ENCODE measurements at regions not wholly inside any gene's neighbourhood (a gene's known extent, or its start where the extent isn't known, plus 50 kb on each side); places are given as distances from the start of the nearest gene placed in this dataset.
"Not testable (repeated sequence)": the region's sequence is repeated elsewhere in the genome, so short reads cannot be mapped to it uniquely, and the experiment has no call there.

- H3K4me1 Mint-ChIP-seq = no peaks in the 10 kb centered on the region
- ATAC-seq (replicated peaks) (no peak), DNase-seq (no peak)
- no peaks in the 10 kb centered on the region for H3K9me3 Mint-ChIP-seq
- H3K27me3 Mint-ChIP-seq = no peaks in the 10 kb centered on the region
- H3K36me3 Mint-ChIP-seq = no peaks in the 10 kb centered on the region
- H3K27ac Mint-ChIP-seq = no peak overlapping the region
- no peak overlapping the region for H3K4me3 Mint-ChIP-seq
Observed at GRCh38 chr13:110010404-110011138, 224.2 kb upstream of the IRS2 start.

DNA sequence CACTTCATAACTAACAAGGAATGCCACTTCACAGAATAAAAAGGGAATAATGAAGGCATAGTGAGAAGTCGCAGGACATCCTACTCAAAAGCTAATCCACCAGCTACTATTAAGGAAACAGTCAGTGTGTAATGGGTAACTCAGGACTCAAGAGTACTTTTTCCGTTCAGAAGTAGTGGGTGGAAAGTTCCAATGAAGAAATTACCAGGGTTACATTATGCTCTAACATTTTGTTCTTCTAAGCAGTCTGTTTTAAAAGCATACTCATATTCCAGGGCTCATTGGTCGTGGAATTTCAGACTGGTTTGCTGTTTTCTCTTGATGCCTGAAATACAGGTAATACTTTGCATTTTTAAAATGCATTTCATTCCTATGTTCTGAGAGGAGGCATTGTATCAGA, 222.4 kb upstream of the IRS2 start:
- Mint-ChIP-seq H3K9me3 (no peaks in the 10 kb centered on the region), H3K4me1 (no peaks in the 10 kb centered on the region), H3K27me3 (no peaks in the 10 kb centered on the region), H3K4me3 (no peak overlapping the region), H3K36me3 (no peaks in the 10 kb centered on the region), H3K27ac (no peak overlapping the region)
- ATAC-seq (replicated peaks) (no peak), DNase-seq (no peak)

DNA sequence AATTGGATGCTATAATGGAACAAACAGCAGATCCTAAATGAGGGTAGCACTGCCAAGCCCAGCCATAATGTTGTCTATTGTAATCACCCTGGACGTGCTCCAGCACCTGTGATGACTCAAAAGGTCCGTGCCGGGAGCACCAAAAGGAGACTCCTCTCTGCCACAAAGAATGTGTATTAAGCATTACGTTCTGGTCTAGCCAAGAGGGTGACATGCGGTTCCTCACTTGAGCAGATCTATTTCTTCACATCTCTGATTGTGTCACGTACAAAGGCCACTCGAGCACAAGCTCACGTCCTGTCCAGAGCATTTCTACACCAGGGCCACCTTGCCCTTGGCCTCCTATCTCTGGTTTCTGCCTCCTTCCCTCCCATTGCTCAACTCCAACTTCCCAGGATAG, 219.9 kb upstream of the IRS2 start:
- H3K27ac Mint-ChIP-seq = no peak overlapping the region
- H3K4me3 Mint-ChIP-seq = no peak overlapping the region
- no peaks in the 10 kb centered on the region for H3K36me3 Mint-ChIP-seq
- ATAC-seq (replicated peaks) (no peak), DNase-seq (no peak)
- H3K4me1 Mint-ChIP-seq = no peaks in the 10 kb centered on the region
- no peaks in the 10 kb centered on the region for H3K9me3 Mint-ChIP-seq
- H3K27me3 Mint-ChIP-seq = no peaks in the 10 kb centered on the region

- DNase-seq (no peak), ATAC-seq (replicated peaks) (no peak)
- no peaks in the 10 kb centered on the region for H3K9me3 Mint-ChIP-seq
- H3K4me1 Mint-ChIP-seq = no peaks in the 10 kb centered on the region
- no peak overlapping the region for H3K27ac Mint-ChIP-seq
- H3K4me3 Mint-ChIP-seq = no peak overlapping the region
- H3K27me3 Mint-ChIP-seq = no peaks in the 10 kb centered on the region
- no peaks in the 10 kb centered on the region for H3K36me3 Mint-ChIP-seq
Observed at GRCh38 chr13:110005563-110005962, 219.2 kb upstream of the IRS2 start.

- Mint-ChIP-seq H3K27ac (no peak overlapping the region), H3K4me3 (no peak overlapping the region), H3K27me3 (no peaks in the 10 kb centered on the region), H3K36me3 (no peaks in the 10 kb centered on the region), H3K4me1 (no peaks in the 10 kb centered on the region), H3K9me3 (no peaks in the 10 kb centered on the region)
- no peak for ATAC-seq (replicated peaks)
- no peak for DNase-seq
Observed at GRCh38 chr13:110004814-110005213, 218.4 kb upstream of the IRS2 start.

DNA sequence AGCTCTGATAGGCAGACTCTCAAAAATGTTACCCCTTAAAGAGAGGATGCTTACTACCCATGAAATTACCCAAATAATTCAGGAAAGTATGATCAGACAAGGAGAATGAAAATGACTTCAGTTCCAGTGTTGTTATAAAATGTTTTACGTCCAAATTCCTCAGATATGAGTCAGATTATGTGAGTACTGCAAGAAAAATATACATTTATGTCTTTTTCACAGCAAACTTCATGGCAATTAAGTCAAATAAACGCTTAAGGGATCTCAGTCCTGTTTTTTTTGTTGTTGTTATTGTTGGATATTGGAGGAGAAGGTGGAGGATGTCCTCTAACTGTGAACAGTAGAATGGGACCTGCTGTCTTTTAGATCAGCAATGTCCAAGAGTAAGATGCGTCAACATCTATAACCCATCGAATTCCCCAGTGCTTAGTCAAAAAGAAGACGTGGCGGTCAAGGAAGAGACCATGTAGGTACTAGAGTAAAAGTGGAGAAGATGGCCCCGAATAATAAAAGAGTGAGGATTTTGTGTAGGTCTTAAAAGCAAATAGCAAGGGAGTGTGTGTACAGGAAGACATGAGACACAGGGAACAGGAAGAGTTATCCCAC, 215.4 kb upstream of the IRS2 start:
- ATAC-seq (replicated peaks) (no peak), DNase-seq (no peak)
- Mint-ChIP-seq H3K36me3 (no peaks in the 10 kb centered on the region), H3K4me1 (peaks cover 0 to 3% of the 10 kb centered on the region in 2 donors), H3K27ac (no peak overlapping the region), H3K4me3 (no peak overlapping the region), H3K27me3 (no peaks in the 10 kb centered on the region), H3K9me3 (no peaks in the 10 kb centered on the region)

- H3K36me3 Mint-ChIP-seq = no peaks in the 10 kb centered on the region
- no peaks in the 10 kb centered on the region for H3K27me3 Mint-ChIP-seq
- no peak for ATAC-seq (replicated peaks)
- H3K4me3 Mint-ChIP-seq = no peak overlapping the region
- peaks cover 0 to 3% of the 10 kb centered on the region in 2 donors for H3K4me1 Mint-ChIP-seq
- DNase-seq = no peak
- H3K9me3 Mint-ChIP-seq = no peaks in the 10 kb centered on the region
- H3K27ac Mint-ChIP-seq = peak overlapping the region; percentile 2
Observed at GRCh38 chr13:110000534-110001345, 214.4 kb upstream of the IRS2 start.

DNA sequence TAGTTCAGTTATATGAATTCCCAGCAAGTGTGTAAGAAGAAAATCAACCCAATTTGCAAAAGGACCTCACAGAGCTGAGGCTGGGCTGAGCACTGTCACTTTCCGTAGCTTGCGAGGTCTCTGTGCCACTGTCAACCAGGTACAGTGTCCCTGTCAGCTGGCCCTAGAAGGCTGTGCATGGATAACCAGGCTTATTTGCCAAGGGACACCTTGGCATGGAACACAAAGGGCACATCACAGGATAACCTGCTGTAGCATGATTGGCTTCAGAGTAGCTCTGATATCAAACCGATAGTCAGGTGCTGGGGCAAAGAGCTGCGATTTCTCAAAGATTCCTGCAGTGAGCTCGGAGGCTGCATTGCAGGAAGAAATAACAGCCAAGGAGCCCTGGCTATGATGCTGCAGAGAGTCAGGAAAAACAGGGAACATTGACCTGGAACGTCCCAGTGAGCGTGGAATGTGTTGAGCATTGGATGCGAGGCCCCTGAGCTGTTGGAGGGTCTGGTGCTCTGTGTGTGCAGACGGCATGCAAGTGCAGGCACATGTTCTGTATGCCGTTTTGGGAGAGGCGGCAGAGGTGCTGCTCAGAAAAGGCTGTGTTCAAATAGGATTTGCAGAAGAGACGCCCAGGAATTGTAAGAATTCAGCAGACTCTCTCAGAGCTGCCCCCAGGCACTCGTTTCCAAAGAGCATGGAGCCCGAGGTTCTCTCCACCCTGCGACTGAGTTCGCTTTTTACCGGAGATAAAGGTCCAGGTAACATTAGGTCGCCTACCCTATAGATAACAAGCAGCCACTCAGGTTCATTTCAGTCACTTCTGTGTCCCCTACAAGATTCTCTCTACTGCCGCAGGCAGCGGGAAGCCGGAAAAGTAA, 213.5 kb upstream of the IRS2 start:
- Mint-ChIP-seq H3K36me3 (no peaks in the 10 kb centered on the region), H3K4me1 (peaks cover 0 to 3% of the 10 kb centered on the region in 2 donors), H3K27me3 (no peaks in the 10 kb centered on the region), H3K27ac (no peak overlapping the region), H3K9me3 (no peaks in the 10 kb centered on the region), H3K4me3 (no peak overlapping the region)
- DNase-seq (no peak), ATAC-seq (replicated peaks) (no peak)

DNA sequence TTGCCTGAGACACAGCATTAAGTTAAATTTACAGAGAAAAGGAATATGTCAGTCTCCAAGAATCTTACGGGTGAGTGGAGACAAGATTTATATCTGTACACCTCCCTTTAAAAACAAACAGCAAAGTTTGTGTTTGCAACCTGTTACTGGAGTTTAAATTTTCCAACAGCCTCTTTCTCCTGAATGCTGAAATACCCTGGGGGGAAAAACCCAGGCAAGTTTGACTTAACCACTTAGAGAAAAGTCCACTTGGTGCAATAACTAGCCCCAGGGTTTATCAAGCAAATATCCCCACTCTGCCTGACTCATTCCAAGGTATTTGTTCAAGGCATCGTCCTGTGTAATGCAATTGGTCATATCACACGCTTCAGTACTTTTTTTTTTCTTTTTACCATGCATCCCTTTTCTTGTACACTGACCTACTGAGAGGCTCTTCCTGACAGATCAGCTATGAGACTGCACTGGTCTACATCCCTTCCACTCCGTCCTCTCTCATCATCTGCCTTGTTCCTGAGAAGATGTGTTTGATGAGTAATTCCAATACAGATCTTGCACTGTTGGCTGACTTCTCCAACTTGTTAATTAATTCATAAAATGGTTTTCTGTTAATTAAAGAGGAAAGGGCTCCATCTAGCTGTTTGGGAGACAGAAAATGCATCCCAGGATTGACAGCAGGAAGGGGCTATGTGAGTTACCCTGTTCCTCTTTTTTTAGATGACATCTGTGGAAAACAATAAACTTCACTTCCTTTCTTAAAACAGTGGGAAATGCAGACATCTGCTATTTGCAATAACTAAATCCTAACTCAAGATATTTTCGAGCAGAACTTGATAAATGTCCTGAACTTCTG, 212.5 kb upstream of the IRS2 start:
- DNase-seq (no peak), ATAC-seq (replicated peaks) (peak; percentile 29 to 39)
- peaks cover 0 to 3% of the 10 kb centered on the region in 2 donors for H3K4me1 Mint-ChIP-seq
- no peaks in the 10 kb centered on the region for H3K36me3 Mint-ChIP-seq
- H3K4me3 Mint-ChIP-seq = no peak overlapping the region
- H3K9me3 Mint-ChIP-seq = no peaks in the 10 kb centered on the region
- H3K27ac Mint-ChIP-seq = no peak overlapping the region
- no peaks in the 10 kb centered on the region for H3K27me3 Mint-ChIP-seq

- no peaks in the 10 kb centered on the region for H3K27me3 Mint-ChIP-seq
- ATAC-seq (replicated peaks) (no peak), DNase-seq (no peak)
- peaks cover 0 to under 1% of the 10 kb centered on the region in 2 donors for H3K9me3 Mint-ChIP-seq
- no peak overlapping the region for H3K4me3 Mint-ChIP-seq
- H3K4me1 Mint-ChIP-seq = peaks cover 0 to 3% of the 10 kb centered on the region in 2 donors
- H3K27ac Mint-ChIP-seq = no peak overlapping the region
- no peaks in the 10 kb centered on the region for H3K36me3 Mint-ChIP-seq
Observed at GRCh38 chr13:109998037-109998436, 211.7 kb upstream of the IRS2 start.

- not testable (repeated sequence) for ATAC-seq (replicated peaks)
Observed at GRCh38 chr13:109997056-109997595, 210.7 kb upstream of the IRS2 start.

GRCh38 chr13:109996404-109996960, 210.1 kb upstream of the IRS2 start:
- no peaks in the 10 kb centered on the region for H3K27me3 Mint-ChIP-seq
- no peak for ATAC-seq (replicated peaks)
- H3K4me1 Mint-ChIP-seq = peaks cover 0 to 3% of the 10 kb centered on the region in 2 donors
- H3K4me3 Mint-ChIP-seq = no peak overlapping the region
- peaks cover 3 to 5% of the 10 kb centered on the region in 2 donors for H3K9me3 Mint-ChIP-seq
- DNase-seq = no peak
- H3K27ac Mint-ChIP-seq = no peak overlapping the region
- H3K36me3 Mint-ChIP-seq = no peaks in the 10 kb centered on the region

More at GRCh38 chr13:109997056-109997595, 210.7 kb upstream of the IRS2 start:
- H3K36me3 Mint-ChIP-seq, H3K9me3 Mint-ChIP-seq, H3K4me3 Mint-ChIP-seq, DNase-seq, H3K4me1 Mint-ChIP-seq, H3K27me3 Mint-ChIP-seq, H3K27ac Mint-ChIP-seq: not testable (repeated sequence)

DNA sequence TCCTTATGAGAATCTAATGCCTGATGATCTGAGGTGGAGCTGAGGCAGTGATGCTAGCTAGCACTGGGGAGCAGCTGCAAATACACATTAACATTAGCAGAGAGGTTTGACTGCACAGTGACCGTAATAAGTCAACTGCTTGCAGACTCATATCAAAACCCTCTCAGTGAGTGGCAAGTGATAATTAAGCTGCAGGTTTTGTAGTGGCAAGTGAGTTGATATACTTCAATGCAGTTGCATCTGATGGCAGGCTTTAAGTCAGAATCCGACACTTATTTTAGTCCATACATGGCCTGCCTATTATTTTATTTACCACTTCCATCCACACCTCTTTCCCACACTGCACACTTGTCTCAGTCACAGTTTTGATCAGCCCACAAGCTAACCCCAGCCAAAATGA, 209.2 kb upstream of the IRS2 start:
- Mint-ChIP-seq H3K9me3 (peaks cover 3 to 5% of the 10 kb centered on the region in 2 donors), H3K36me3 (no peaks in the 10 kb centered on the region)

More for the DNA sequence above, 209.2 kb upstream of the IRS2 start:
- no peak overlapping the region for H3K27ac Mint-ChIP-seq
- H3K4me1 Mint-ChIP-seq = peaks cover 0 to 3% of the 10 kb centered on the region in 2 donors
- DNase-seq = no peak
- no peaks in the 10 kb centered on the region for H3K27me3 Mint-ChIP-seq
- ATAC-seq (replicated peaks) = no peak
- no peak overlapping the region for H3K4me3 Mint-ChIP-seq
